ENCODE measurements at regions not wholly inside any gene's neighbourhood (a gene's known extent, or its start where the extent isn't known, plus 50 kb on each side); places are given as distances from the start of the nearest gene placed in this dataset.

DNA sequence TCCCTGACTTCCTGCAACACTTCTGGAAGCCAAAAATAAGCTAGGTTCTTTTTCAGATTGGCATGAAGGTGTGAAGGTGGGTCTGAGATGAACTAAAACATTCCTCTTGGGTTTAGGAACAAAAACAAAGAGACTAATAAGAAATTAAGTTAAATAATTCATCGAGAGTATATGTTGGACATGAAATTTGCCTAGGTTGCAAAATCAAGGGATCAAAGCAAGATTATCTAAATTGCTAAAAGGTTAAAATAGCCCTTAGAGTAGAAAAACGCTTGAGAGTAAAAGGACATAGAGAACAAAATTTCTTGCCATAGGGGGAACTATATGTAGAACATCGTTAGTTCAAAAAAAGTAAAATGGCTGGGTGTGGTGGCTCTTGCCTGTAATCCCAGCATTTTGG, 845.9 kb upstream of the NXPH2 start:
- no peaks in the 10 kb centered on the region for H3K9me3 ChIP-seq
- H3K36me3 ChIP-seq: no peaks in the 10 kb centered on the region
- no peaks in the 10 kb centered on the region for H3K27me3 ChIP-seq
- H3K4me1 ChIP-seq: no peaks in the 10 kb centered on the region
- no peak for TF ChIP-seq Cebpa-rat (IDR thresholded peaks at IDR 0.05)
- no peak overlapping the region for H3K4me2 ChIP-seq
- no peaks in the 10 kb centered on the region for H4K20me1 ChIP-seq
- no peak overlapping the region for H3K9ac ChIP-seq
- no peak overlapping the region for H3K4me3 ChIP-seq
- no peak overlapping the region for H3K27ac ChIP-seq

DNA sequence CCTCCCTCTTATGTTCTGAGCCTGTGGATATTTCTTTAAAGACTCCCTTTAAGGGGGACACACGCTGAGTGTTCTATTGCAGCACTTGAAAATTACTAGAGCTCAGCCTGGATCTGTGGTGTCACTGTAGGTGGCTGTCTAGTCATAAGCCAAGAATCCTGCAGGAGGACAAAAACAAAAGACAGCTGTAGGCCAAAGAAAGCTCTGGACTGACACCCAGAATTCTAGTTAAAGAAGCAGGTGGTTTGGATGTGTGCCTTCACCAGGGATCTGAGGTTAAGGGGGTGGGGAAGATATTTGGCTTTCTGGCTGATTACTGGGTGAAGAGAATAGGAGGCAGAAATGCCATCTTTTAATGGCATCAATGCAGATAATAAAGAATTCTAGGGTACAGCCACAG, 842.5 kb upstream of the NXPH2 start:
- no peak overlapping the region for H3K4me2 ChIP-seq
- H3K4me3 ChIP-seq: no peak overlapping the region
- TF ChIP-seq Cebpa-rat (IDR thresholded peaks at IDR 0.05): no peak
- H3K36me3 ChIP-seq: no peaks in the 10 kb centered on the region
- peaks cover 4% of the 10 kb centered on the region; the same call in 1 of the 2 replicates for H3K4me1 ChIP-seq
- no peak overlapping the region for H3K9ac ChIP-seq
- H3K9me3 ChIP-seq: peaks cover 18% of the 10 kb centered on the region
- H3K27me3 ChIP-seq: no peaks in the 10 kb centered on the region
- no peak overlapping the region for H3K27ac ChIP-seq
- H4K20me1 ChIP-seq: no peaks in the 10 kb centered on the region

DNA sequence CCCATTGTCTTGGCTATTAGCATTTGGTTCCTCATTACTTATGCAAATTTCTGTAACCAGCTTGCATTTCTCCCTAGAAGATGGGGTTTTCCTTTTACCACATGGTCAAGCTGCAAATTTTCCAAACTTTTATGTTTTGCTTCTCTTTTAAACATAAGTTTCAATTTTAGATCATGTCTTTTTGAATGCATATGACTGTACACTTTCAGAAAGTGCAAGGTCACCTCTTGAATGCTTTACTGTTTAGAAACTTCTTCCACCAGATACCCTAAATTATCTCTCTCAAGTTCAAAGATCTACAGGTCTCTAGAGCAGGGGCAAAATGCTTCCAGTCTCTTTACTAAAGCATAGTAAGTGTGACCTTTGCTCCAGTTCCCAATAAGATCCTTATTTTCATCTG, 837.6 kb upstream of the NXPH2 start:
- no peak overlapping the region for H3K27ac ChIP-seq
- H3K9ac ChIP-seq: no peak overlapping the region
- no peaks in the 10 kb centered on the region for H3K27me3 ChIP-seq
- no peak overlapping the region for H3K4me3 ChIP-seq
- TF ChIP-seq Cebpa-rat (IDR thresholded peaks at IDR 0.05): no peak
- no peak overlapping the region for H3K4me2 ChIP-seq
- H3K36me3 ChIP-seq: no peaks in the 10 kb centered on the region
- H4K20me1 ChIP-seq: no peaks in the 10 kb centered on the region
- peaks cover 18% of the 10 kb centered on the region for H3K9me3 ChIP-seq
- peaks cover 4% of the 10 kb centered on the region; the same call in 1 of the 2 replicates for H3K4me1 ChIP-seq

DNA sequence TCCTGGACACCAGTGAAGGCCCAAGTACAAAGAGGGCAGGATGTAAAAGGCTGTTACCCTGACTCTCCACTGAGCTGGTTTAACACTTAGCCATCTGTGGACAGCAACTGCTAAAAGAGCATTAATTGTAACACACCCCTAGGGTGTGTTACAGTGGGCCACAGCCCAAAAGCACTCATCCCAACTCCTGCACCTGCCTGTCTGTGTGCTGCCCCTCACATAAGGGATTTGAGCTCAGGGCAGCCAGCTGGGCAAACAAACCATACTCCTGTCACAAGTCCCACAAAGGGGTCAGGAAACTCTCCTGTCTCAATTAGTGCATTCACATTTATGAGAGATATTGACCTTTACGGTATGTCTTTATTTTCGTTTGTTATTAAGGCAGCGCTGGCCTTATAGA, 833.1 kb upstream of the NXPH2 start:
- no peaks in the 10 kb centered on the region; the same call in 1 of the 2 replicates for H3K9me3 ChIP-seq
- H3K9ac ChIP-seq: no peak overlapping the region
- H4K20me1 ChIP-seq: no peaks in the 10 kb centered on the region
- H3K4me3 ChIP-seq: no peak overlapping the region
- no peak overlapping the region for H3K27ac ChIP-seq
- no peaks in the 10 kb centered on the region for H3K4me1 ChIP-seq
- no peak overlapping the region for H3K4me2 ChIP-seq
- TF ChIP-seq Cebpa-rat (IDR thresholded peaks at IDR 0.05): no peak
- no peaks in the 10 kb centered on the region for H3K27me3 ChIP-seq
- no peaks in the 10 kb centered on the region for H3K36me3 ChIP-seq

DNA sequence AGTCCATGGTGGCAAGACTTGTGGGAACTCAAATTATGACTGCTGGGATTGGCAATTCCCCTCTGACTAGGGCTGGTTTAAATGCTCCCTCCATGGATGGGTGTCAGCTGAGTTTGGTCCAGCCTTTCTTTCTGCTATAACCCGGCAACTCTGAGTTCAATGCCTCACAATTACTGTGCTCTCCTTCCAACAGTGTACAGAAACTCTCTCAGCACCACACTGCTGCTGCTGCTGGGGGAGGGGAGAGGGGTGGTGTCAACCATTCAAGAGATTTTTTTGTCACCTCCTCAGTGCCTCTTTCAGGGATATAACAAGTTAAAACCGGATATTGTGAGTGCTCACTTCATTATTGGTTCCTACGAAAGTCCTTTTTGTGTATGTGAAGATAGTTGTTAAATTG, 830.3 kb upstream of the NXPH2 start:
- no peak overlapping the region for H3K4me2 ChIP-seq
- no peaks in the 10 kb centered on the region for H3K36me3 ChIP-seq
- TF ChIP-seq Cebpa-rat (IDR thresholded peaks at IDR 0.05): no peak
- no peak overlapping the region for H3K4me3 ChIP-seq
- H4K20me1 ChIP-seq: no peaks in the 10 kb centered on the region
- H3K4me1 ChIP-seq: no peaks in the 10 kb centered on the region
- H3K27me3 ChIP-seq: no peaks in the 10 kb centered on the region
- no peak overlapping the region for H3K9ac ChIP-seq
- H3K27ac ChIP-seq: no peak overlapping the region
- H3K9me3 ChIP-seq: no peaks in the 10 kb centered on the region; the same call in 1 of the 2 replicates

DNA sequence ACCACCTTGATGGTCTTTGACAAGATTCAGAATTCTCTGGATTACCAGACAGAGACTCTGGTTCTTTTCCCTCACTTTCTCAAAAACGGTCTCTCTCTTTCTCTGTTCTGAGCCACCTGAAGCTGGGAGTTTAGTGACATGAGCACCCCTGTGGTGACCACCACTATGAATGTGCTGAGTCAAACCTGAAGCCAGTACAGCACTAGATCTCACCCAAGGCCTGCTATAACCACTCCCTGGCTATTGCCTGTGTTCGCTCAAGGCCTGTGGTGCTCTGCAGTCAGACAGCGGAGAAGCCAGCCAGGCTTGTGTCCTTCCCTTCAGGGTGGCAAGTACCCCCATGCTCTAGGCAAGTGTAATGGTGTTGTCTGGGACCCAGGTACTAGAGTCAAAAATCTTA, 828.9 kb upstream of the NXPH2 start:
- H3K4me1 ChIP-seq: no peaks in the 10 kb centered on the region

DNA sequence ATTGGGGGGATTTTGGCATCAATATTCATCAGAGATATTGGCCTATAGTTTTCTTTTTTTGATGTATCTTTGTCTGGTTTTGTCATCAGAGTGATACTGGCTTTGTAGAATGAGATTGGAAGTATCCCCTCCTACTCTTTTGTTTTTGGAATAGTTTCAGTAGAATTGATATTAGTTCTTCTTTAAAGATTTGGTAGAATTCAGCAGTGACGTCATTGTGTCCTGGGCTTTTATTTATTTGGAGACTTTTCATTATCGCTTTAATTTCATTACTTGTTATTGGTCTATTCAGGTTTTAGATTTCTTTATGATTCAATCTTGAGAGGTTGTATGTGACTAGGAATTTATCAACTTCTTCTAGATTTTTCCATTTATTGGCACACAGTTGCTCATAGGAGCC, 825.5 kb upstream of the NXPH2 start:
- Histone ChIP-seq H3K27me3 (no peaks in the 10 kb centered on the region), H3K4me1 (no peaks in the 10 kb centered on the region), H3K4me2 (no peak overlapping the region), H3K4me3 (no peak overlapping the region), H3K36me3 (no peaks in the 10 kb centered on the region), H3K9me3 (no peaks in the 10 kb centered on the region; the same call in 1 of the 2 replicates), H3K27ac (no peak overlapping the region), H3K9ac (no peak overlapping the region), H4K20me1 (no peaks in the 10 kb centered on the region)
- no peak for TF ChIP-seq Cebpa-rat (IDR thresholded peaks at IDR 0.05)

More for the DNA sequence above, 828.9 kb upstream of the NXPH2 start:
- no peaks in the 10 kb centered on the region for H3K36me3 ChIP-seq
- H3K27ac ChIP-seq: no peak overlapping the region
- no peak overlapping the region for H3K9ac ChIP-seq
- H3K9me3 ChIP-seq: no peaks in the 10 kb centered on the region; the same call in 1 of the 2 replicates
- no peak overlapping the region for H3K4me3 ChIP-seq
- no peak for TF ChIP-seq Cebpa-rat (IDR thresholded peaks at IDR 0.05)
- H3K4me2 ChIP-seq: no peak overlapping the region
- no peaks in the 10 kb centered on the region for H4K20me1 ChIP-seq
- no peaks in the 10 kb centered on the region for H3K27me3 ChIP-seq

DNA sequence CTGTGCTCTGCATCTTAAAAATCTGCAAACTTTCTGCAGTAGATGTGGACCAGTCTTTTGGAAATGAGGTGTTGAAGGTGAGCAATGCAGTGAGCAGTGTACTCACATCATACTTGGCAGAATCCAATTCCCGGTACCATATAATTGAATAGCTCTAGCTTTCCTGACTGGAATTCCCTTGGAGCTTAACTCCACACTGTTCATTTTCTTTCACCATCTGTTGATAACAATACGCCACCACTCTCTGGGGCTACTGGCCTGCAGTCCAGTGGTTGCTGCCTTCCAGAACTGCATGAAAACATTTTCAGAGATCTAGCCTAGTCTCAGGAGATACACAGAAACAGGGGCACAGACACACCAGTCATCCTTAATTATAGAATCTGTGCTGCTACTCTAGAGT, 820.0 kb upstream of the NXPH2 start:
- Histone ChIP-seq H3K27ac (no peak overlapping the region), H3K4me2 (no peak overlapping the region)

DNA sequence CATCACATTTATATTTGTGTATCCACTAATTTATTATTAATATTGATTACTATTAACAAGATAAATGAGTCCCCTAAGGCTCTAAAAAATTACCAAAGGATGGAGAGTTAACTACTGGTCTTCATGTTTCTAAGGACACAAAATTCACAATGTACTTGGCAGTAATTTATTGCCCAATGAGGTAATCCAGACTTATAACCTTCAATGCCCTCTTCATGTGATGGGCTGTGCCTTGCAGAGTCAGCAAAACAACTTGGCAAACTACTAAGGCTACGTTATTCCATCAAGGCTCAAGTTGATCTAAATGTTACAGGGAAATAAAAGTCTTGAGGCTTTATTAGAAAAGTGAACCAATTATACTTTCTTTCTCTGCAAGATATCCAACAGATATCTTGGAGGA, 804.9 kb upstream of the NXPH2 start:
- Histone ChIP-seq H3K27ac (no peak overlapping the region), H3K27me3 (no peaks in the 10 kb centered on the region), H3K9me3 (no peaks in the 10 kb centered on the region), H3K4me3 (no peak overlapping the region), H3K4me2 (no peak overlapping the region), H4K20me1 (no peaks in the 10 kb centered on the region), H3K36me3 (no peaks in the 10 kb centered on the region), H3K9ac (no peak overlapping the region), H3K4me1 (no peaks in the 10 kb centered on the region)
- no peak for TF ChIP-seq Cebpa-rat (IDR thresholded peaks at IDR 0.05)

More for the DNA sequence above, 820.0 kb upstream of the NXPH2 start:
- H3K36me3 ChIP-seq: no peaks in the 10 kb centered on the region
- H3K27me3 ChIP-seq: no peaks in the 10 kb centered on the region
- TF ChIP-seq Cebpa-rat (IDR thresholded peaks at IDR 0.05): no peak
- 0 out of 2 replicates have a peak, but pooled peaks cover 3% of the 10 kb centered on the region for H3K9me3 ChIP-seq
- H4K20me1 ChIP-seq: no peaks in the 10 kb centered on the region
- no peaks in the 10 kb centered on the region for H3K4me1 ChIP-seq
- H3K9ac ChIP-seq: no peak overlapping the region
- no peak overlapping the region for H3K4me3 ChIP-seq

DNA sequence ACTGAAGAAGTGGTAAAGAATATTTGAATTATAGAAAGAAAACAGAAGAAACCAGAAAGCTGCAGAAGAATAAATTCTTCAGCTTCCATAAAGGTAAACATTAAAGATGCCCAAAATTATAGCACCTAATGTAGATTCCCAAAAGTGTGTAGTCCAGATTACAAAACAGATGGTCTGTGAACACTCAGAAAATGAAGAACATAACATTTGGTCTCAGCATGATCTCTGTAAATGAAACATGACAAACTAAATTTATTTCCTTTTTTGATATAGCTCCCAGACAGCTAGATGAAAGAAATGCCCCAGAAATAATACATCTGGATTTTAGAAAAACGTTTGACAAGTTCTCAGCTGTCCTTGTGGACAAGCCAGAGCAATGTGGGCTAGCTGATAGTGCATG, 794.2 kb upstream of the NXPH2 start:
- H3K9ac ChIP-seq: no peak overlapping the region
- H3K27me3 ChIP-seq: no peaks in the 10 kb centered on the region
- no peak overlapping the region for H3K4me2 ChIP-seq
- no peak overlapping the region for H3K4me3 ChIP-seq
- H3K27ac ChIP-seq: no peak overlapping the region
- H3K36me3 ChIP-seq: no peaks in the 10 kb centered on the region
- H4K20me1 ChIP-seq: no peaks in the 10 kb centered on the region
- no peaks in the 10 kb centered on the region for H3K4me1 ChIP-seq
- H3K9me3 ChIP-seq: no peaks in the 10 kb centered on the region
- TF ChIP-seq Cebpa-rat (IDR thresholded peaks at IDR 0.05): no peak

DNA sequence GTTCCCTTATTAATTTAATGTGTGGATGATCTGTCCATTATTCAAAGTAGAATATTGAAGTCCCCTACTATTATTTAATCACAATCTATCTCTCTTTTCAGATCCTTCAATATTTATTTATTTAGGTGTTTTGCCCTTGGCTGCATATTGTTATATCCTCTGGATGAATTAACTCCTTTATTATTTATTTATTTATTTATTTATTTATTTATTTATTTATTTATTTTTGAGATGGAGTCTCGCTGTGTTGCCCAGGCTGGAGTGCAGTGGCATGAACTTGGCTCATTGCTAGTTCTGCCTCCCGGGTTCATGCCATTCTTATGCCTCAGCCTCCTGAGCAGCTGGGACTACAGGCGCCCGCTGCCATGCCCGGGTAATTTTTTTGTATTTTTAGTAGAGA, 776.6 kb upstream of the NXPH2 start:
- H3K4me3 ChIP-seq: no peak overlapping the region
- H3K27me3 ChIP-seq: no peaks in the 10 kb centered on the region
- H3K4me2 ChIP-seq: no peak overlapping the region
- TF ChIP-seq Cebpa-rat (IDR thresholded peaks at IDR 0.05): no peak
- no peaks in the 10 kb centered on the region for H3K36me3 ChIP-seq
- no peak overlapping the region for H3K9ac ChIP-seq
- H4K20me1 ChIP-seq: no peaks in the 10 kb centered on the region
- H3K27ac ChIP-seq: no peak overlapping the region
- H3K4me1 ChIP-seq: no peaks in the 10 kb centered on the region
- no peaks in the 10 kb centered on the region for H3K9me3 ChIP-seq
